HEK293 (cell line): ENCODE measurements at regions not wholly inside any gene's neighbourhood (a gene's known extent, or its start where the extent isn't known, plus 50 kb on each side); places are given as distances from the start of the nearest gene placed in this dataset.

Experiments used
- CTCF ChIA-PET: fragments of 350-600 bp; formaldehyde crosslinking; extraction: SDS; loops from one replicate; lab custom pipeline; 2021; ENCODE audit warnings: antibody characterized with exemption; lab: Yijun Ruan, JAX
- POLR2A ChIA-PET: fragments of 300-600 bp; formaldehyde crosslinking; extraction: SDS; loops from one replicate; lab custom pipeline; 2020; ENCODE audit warnings: antibody characterized with exemption, inconsistent platforms; lab: Yijun Ruan, JAX
- H3K27ac ChIP-seq: fragments of 200-500 bp; sonication (Bioruptor generic); 2 replicates; pipeline ENCODE4 v1.5.1; 2014; ENCODE audit warnings: low read depth, low read length, control low read depth, inconsistent platforms; ENCODE audit errors: extremely low read depth
- H3K36me3 ChIP-seq, 2 experiments: fragments of 200-500 bp in 1 of 2; sonication (Bioruptor generic) in 1 of 2; 1 replicate in 1 of 2; 2 replicates in 1 of 2; pipeline ENCODE4 v1.5.1; 2014 to 2017; ENCODE audit warnings: inconsistent platforms in 2 of 2, low read length in 2 of 2; ENCODE audit not compliant: control insufficient read depth in 2 of 2, insufficient read depth in 1 of 2
- H3K4me1 ChIP-seq: fragments of 200-500 bp; sonication (Bioruptor generic); 2 replicates; pipeline ENCODE4 v1.5.1; 2014; ENCODE audit warnings: mild to moderate bottlenecking, low read length, inconsistent platforms; ENCODE audit not compliant: control insufficient read depth, insufficient read depth
- H3K4me3 ChIP-seq: 2 replicates; pipeline ENCODE4 v1.5.1; 2011; ENCODE audit warnings: low read depth, mild to moderate bottlenecking, control low read depth, low read length, moderate library complexity
- H3K9me3 ChIP-seq: fragments of 200-500 bp; sonication (Bioruptor generic); 2 replicates; pipeline ENCODE4 v1.5.1; 2014; ENCODE audit warnings: low read depth, low read length, inconsistent platforms; ENCODE audit not compliant: control insufficient read depth, insufficient read depth
- GLI2 ChIP-seq: fragments of 450-650 bp; formaldehyde crosslinking; IDR thresholded peaks from 2 replicates; pipeline ENCODE4; 2017; ENCODE audit warnings: missing biosample characterization, missing genetic modification characterization, low read depth, borderline replicate concordance
- GLIS1 ChIP-seq: fragments of 450-650 bp; formaldehyde crosslinking; IDR thresholded peaks from 2 replicates; pipeline ENCODE4 v1.5.1; 2016; ENCODE audit warnings: missing biosample characterization, missing genetic modification characterization
- HOXA7 ChIP-seq: sonication (generic); formaldehyde crosslinking; IDR thresholded peaks from 2 replicates; pipeline ENCODE4 v1.8.1; 2022; ENCODE audit warnings: missing genetic modification reagents, borderline replicate concordance
- KLF10 ChIP-seq: fragments of 450-650 bp; IDR thresholded peaks from 2 replicates; pipeline ENCODE4 v1.5.1; 2018; ENCODE audit warnings: missing biosample characterization, mild to moderate bottlenecking, missing genetic modification characterization
- MZF1 ChIP-seq: fragments of 450-650 bp; formaldehyde crosslinking; IDR thresholded peaks from 2 replicates; pipeline ENCODE4 v1.5.1; 2017; ENCODE audit warnings: missing biosample characterization, missing genetic modification characterization, borderline replicate concordance
- RBAK ChIP-seq: fragments of 450-650 bp; formaldehyde crosslinking; IDR thresholded peaks from 2 replicates; pipeline ENCODE4 v1.5.1; 2016; ENCODE audit warnings: missing biosample characterization, missing genetic modification characterization
- YY1 ChIP-seq: fragments of 450-650 bp; formaldehyde crosslinking; IDR thresholded peaks from 2 replicates; pipeline ENCODE4 v1.5.1; 2018; ENCODE audit warnings: missing biosample characterization, missing genetic modification characterization
- ZNF202 ChIP-seq: fragments of 450-650 bp; formaldehyde crosslinking; IDR thresholded peaks from 2 replicates; pipeline ENCODE4 v1.5.1; 2016; ENCODE audit warnings: missing biosample characterization, missing genetic modification characterization, borderline replicate concordance
- ZNF548 ChIP-seq: fragments of 450-650 bp; formaldehyde crosslinking; IDR thresholded peaks from 2 replicates; pipeline ENCODE4 v1.5.1; 2016; ENCODE audit warnings: missing biosample characterization, missing genetic modification characterization
- ZNF560 ChIP-seq: fragments of 450-650 bp; formaldehyde crosslinking; IDR thresholded peaks from 2 replicates; pipeline ENCODE4 v1.5.1; 2017; ENCODE audit warnings: missing biosample characterization, missing genetic modification characterization, borderline replicate concordance
- ZNF571 ChIP-seq: fragments of 450-650 bp; formaldehyde crosslinking; IDR thresholded peaks from 2 replicates; pipeline ENCODE4 v1.5.0; 2017; ENCODE audit warnings: missing biosample characterization, missing genetic modification characterization
- ZNF677 ChIP-seq: fragments of 450-650 bp; IDR thresholded peaks from 2 replicates; pipeline ENCODE4 v1.5.0; 2018; ENCODE audit warnings: missing biosample characterization, mild to moderate bottlenecking, missing genetic modification characterization, moderate library complexity
- ZNF785 ChIP-seq: fragments of 450-650 bp; formaldehyde crosslinking; IDR thresholded peaks from 2 replicates; pipeline ENCODE4 v1.5.1; 2016; ENCODE audit warnings: missing biosample characterization, missing genetic modification characterization
- ZNF837 ChIP-seq: fragments of 450-650 bp; formaldehyde crosslinking; IDR thresholded peaks from 2 replicates; pipeline ENCODE4 v1.5.1; 2016; ENCODE audit warnings: missing biosample characterization, missing genetic modification characterization
- TF ChIP-seq, protein P1 (sequence below): fragments of 450-650 bp; formaldehyde crosslinking; IDR thresholded peaks from 2 replicates; pipeline ENCODE4 v1.5.1; 2016; ENCODE audit warnings: missing biosample characterization, missing genetic modification characterization, borderline replicate concordance
- TF ChIP-seq, protein P2 (sequence below): fragments of 450-650 bp; formaldehyde crosslinking; IDR thresholded peaks from 2 replicates; pipeline ENCODE4 v1.5.1; 2016; ENCODE audit warnings: missing biosample characterization, missing genetic modification characterization, borderline replicate concordance
- TF ChIP-seq, protein P3 (sequence below): fragments of 450-650 bp; formaldehyde crosslinking; IDR thresholded peaks from 2 replicates; pipeline ENCODE4 v1.5.1; 2016; ENCODE audit warnings: missing biosample characterization, missing genetic modification characterization
- TF ChIP-seq, protein P4 (sequence below): fragments of 450-650 bp; formaldehyde crosslinking; conservative IDR thresholded peaks from 2 replicates; pipeline ENCODE4 v1.5.1; 2016; ENCODE audit warnings: low read depth, missing biosample characterization, missing genetic modification characterization
- TF ChIP-seq, protein P5 (sequence below): fragments of 450-650 bp; formaldehyde crosslinking; IDR thresholded peaks from 2 replicates; pipeline ENCODE4 v1.5.1; 2016; ENCODE audit warnings: missing biosample characterization, missing genetic modification characterization, low read depth
- TF ChIP-seq, protein P6 (sequence below): fragments of 450-650 bp; formaldehyde crosslinking; IDR thresholded peaks from 2 replicates; pipeline ENCODE4 v1.5.1; 2016; ENCODE audit warnings: missing biosample characterization, missing genetic modification characterization

DNA sequence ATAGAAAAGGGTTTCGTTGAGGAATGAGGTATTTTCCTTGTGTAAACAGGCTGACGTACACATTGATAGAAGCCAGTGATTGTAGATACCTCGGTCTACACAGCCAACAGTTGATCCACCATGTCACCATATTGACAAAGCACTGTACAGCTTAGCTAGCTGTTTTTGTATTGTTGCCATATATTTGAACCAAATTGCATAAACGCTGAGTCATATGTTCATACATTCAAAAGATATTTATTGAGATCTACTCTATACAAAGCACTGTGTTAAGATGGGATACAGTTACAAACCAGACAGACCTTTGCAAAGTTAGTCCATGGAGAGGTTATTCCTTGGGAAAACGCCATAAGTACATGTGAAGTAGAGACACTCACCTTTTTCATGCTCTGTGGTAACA lies 132.4 kb upstream of the ATP1B1 start:
- POLR2A ChIA-PET, result no interaction called here

DNA sequence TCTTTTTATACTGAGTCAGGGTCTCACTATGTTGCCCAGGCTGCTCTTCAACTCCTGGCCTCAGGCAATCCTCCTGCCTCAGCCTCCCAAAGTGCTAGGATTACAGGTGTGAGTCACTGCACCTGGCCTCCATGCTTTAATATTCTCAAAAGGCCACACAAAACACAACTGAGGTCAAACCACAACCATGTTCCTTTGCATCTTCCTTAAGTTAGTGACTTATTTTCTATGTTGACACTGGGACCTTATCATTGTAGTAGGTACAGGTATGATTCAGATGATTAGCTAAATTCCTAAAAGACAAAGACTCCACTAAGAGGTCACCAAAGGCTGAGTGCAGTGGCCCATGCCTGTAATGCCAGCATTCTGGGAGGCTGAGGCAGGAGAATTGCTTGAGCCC lies 131.9 kb upstream of the ATP1B1 start:
- Histone ChIP-seq H3K4me3 (no peak overlapping the region), H3K36me3 (no peaks in the 10 kb centered on the region), H3K27ac (no peak overlapping the region), H3K9me3 (no peaks in the 10 kb centered on the region), H3K4me1 (no peaks in the 10 kb centered on the region)
- ChIA-PET CTCF (no interaction called here), POLR2A (no interaction called here)
- TF ChIP-seq ZNF785 (tag by site-specific recombination) (no peak), GLIS1 (tag by site-specific recombination) (no peak), HOXA7 (no peak), MZF1 (no peak), GLI2 (tag by site-specific recombination) (no peak), RBAK (no peak), ZNF202 (tag by site-specific recombination) (no peak), YY1 (tag by site-specific recombination) (no peak), ZNF548 (tag by site-specific recombination) (no peak), ZNF837 (tag by site-specific recombination) (no peak), ZNF677 (no peak), KLF10 (tag by site-specific recombination) (no peak), ZNF560 (no peak)
- TF ChIP-seq, protein P1, sequence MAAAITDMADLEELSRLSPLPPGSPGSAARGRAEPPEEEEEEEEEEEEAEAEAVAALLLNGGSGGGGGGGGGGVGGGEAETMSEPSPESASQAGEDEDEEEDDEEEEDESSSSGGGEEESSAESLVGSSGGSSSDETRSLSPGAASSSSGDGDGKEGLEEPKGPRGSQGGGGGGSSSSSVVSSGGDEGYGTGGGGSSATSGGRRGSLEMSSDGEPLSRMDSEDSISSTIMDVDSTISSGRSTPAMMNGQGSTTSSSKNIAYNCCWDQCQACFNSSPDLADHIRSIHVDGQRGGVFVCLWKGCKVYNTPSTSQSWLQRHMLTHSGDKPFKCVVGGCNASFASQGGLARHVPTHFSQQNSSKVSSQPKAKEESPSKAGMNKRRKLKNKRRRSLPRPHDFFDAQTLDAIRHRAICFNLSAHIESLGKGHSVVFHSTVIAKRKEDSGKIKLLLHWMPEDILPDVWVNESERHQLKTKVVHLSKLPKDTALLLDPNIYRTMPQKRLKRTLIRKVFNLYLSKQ, result no peak
- TF ChIP-seq, protein P2, sequence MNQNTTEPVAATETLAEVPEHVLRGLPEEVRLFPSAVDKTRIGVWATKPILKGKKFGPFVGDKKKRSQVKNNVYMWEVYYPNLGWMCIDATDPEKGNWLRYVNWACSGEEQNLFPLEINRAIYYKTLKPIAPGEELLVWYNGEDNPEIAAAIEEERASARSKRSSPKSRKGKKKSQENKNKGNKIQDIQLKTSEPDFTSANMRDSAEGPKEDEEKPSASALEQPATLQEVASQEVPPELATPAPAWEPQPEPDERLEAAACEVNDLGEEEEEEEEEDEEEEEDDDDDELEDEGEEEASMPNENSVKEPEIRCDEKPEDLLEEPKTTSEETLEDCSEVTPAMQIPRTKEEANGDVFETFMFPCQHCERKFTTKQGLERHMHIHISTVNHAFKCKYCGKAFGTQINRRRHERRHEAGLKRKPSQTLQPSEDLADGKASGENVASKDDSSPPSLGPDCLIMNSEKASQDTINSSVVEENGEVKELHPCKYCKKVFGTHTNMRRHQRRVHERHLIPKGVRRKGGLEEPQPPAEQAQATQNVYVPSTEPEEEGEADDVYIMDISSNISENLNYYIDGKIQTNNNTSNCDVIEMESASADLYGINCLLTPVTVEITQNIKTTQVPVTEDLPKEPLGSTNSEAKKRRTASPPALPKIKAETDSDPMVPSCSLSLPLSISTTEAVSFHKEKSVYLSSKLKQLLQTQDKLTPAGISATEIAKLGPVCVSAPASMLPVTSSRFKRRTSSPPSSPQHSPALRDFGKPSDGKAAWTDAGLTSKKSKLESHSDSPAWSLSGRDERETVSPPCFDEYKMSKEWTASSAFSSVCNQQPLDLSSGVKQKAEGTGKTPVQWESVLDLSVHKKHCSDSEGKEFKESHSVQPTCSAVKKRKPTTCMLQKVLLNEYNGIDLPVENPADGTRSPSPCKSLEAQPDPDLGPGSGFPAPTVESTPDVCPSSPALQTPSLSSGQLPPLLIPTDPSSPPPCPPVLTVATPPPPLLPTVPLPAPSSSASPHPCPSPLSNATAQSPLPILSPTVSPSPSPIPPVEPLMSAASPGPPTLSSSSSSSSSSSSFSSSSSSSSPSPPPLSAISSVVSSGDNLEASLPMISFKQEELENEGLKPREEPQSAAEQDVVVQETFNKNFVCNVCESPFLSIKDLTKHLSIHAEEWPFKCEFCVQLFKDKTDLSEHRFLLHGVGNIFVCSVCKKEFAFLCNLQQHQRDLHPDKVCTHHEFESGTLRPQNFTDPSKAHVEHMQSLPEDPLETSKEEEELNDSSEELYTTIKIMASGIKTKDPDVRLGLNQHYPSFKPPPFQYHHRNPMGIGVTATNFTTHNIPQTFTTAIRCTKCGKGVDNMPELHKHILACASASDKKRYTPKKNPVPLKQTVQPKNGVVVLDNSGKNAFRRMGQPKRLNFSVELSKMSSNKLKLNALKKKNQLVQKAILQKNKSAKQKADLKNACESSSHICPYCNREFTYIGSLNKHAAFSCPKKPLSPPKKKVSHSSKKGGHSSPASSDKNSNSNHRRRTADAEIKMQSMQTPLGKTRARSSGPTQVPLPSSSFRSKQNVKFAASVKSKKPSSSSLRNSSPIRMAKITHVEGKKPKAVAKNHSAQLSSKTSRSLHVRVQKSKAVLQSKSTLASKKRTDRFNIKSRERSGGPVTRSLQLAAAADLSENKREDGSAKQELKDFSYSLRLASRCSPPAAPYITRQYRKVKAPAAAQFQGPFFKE (tag by site-specific recombination), result no peak
- TF ChIP-seq, protein P3, sequence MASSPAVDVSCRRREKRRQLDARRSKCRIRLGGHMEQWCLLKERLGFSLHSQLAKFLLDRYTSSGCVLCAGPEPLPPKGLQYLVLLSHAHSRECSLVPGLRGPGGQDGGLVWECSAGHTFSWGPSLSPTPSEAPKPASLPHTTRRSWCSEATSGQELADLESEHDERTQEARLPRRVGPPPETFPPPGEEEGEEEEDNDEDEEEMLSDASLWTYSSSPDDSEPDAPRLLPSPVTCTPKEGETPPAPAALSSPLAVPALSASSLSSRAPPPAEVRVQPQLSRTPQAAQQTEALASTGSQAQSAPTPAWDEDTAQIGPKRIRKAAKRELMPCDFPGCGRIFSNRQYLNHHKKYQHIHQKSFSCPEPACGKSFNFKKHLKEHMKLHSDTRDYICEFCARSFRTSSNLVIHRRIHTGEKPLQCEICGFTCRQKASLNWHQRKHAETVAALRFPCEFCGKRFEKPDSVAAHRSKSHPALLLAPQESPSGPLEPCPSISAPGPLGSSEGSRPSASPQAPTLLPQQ (tag by site-specific recombination), result no peak
- TF ChIP-seq, protein P4, sequence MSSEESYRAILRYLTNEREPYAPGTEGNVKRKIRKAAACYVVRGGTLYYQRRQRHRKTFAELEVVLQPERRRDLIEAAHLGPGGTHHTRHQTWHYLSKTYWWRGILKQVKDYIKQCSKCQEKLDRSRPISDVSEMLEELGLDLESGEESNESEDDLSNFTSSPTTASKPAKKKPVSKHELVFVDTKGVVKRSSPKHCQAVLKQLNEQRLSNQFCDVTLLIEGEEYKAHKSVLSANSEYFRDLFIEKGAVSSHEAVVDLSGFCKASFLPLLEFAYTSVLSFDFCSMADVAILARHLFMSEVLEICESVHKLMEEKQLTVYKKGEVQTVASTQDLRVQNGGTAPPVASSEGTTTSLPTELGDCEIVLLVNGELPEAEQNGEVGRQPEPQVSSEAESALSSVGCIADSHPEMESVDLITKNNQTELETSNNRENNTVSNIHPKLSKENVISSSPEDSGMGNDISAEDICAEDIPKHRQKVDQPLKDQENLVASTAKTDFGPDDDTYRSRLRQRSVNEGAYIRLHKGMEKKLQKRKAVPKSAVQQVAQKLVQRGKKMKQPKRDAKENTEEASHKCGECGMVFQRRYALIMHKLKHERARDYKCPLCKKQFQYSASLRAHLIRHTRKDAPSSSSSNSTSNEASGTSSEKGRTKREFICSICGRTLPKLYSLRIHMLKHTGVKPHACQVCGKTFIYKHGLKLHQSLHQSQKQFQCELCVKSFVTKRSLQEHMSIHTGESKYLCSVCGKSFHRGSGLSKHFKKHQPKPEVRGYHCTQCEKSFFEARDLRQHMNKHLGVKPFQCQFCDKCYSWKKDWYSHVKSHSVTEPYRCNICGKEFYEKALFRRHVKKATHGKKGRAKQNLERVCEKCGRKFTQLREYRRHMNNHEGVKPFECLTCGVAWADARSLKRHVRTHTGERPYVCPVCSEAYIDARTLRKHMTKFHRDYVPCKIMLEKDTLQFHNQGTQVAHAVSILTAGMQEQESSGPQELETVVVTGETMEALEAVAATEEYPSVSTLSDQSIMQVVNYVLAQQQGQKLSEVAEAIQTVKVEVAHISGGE (tag by site-specific recombination), result no peak
- TF ChIP-seq, protein P5, sequence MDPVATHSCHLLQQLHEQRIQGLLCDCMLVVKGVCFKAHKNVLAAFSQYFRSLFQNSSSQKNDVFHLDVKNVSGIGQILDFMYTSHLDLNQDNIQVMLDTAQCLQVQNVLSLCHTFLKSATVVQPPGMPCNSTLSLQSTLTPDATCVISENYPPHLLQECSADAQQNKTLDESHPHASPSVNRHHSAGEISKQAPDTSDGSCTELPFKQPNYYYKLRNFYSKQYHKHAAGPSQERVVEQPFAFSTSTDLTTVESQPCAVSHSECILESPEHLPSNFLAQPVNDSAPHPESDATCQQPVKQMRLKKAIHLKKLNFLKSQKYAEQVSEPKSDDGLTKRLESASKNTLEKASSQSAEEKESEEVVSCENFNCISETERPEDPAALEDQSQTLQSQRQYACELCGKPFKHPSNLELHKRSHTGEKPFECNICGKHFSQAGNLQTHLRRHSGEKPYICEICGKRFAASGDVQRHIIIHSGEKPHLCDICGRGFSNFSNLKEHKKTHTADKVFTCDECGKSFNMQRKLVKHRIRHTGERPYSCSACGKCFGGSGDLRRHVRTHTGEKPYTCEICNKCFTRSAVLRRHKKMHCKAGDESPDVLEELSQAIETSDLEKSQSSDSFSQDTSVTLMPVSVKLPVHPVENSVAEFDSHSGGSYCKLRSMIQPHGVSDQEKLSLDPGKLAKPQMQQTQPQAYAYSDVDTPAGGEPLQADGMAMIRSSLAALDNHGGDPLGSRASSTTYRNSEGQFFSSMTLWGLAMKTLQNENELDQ, result no peak
- TF ChIP-seq, protein P6, sequence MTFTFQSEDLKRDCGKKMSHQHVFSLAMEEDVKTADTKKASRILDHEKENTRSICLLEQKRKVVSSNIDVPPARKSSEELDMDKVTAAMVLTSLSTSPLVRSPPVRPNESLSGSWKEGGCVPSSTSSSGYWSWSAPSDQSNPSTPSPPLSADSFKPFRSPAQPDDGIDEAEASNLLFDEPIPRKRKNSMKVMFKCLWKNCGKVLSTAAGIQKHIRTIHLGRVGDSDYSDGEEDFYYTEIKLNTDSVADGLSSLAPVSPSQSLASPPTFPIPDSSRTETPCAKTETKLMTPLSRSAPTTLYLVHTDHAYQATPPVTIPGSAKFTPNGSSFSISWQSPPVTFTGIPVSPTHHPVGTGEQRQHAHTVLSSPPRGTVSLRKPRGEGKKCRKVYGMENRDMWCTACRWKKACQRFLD, result no peak

More for the DNA sequence above, 132.4 kb upstream of the ATP1B1 start:
- Histone ChIP-seq H3K4me1 (no peaks in the 10 kb centered on the region), H3K9me3 (no peaks in the 10 kb centered on the region), H3K4me3 (no peak overlapping the region), H3K36me3 (no peaks in the 10 kb centered on the region), H3K27ac (no peak overlapping the region)
- TF ChIP-seq ZNF571 (tag by site-specific recombination), result no peak
- CTCF ChIA-PET, result no interaction called here
